Adrenal gland (tissue), 5 donors: ENCODE measurements at regions not wholly inside any gene's neighbourhood (a gene's known extent, or its start where the extent isn't known, plus 50 kb on each side); places are given as distances from the start of the nearest gene placed in this dataset.

Experiments used
- CTCF ChIP-seq, 6 experiments: fragments of 450-650 bp in 4 of 6; fragments of 200-600 bp in 2 of 6; sonication (generic) in 1 of 6; IDR thresholded peaks; 1 replicate in 5 of 6; 2 replicates in 1 of 6; pipeline versions ENCODE4 v1.5.1 to v1.8.0; 2016 to 2021; ENCODE audit warnings: antibody characterized with exemption in 6 of 6, mild to moderate bottlenecking in 2 of 6, moderate library complexity in 1 of 6
- POLR2A ChIP-seq, 2 donors: fragments of 450-650 bp; IDR thresholded peaks; one replicate each; pipeline ENCODE4 v1.6.1; 2017; ENCODE audit warnings: antibody characterized with exemption in 2 of 2, mild to moderate bottlenecking in 2 of 2, moderate library complexity in 1 of 2
- donor health status: DM: no; HTN: no; CAD: no.

- TF ChIP-seq CTCF (IDR thresholded peaks at IDR 0.05) (no peak), POLR2A (IDR thresholded peaks at IDR 0.05) (no peak)
Observed at GRCh38 chr7:153383781-153384180, 624.2 kb downstream of the ACTR3B start.
